Embryonic facial prominence (tissue), 1 donor: ENCODE measurements at regions not wholly inside any gene's neighbourhood (a gene's known extent, or its start where the extent isn't known, plus 50 kb on each side); places are given as distances from the start of the nearest gene placed in this dataset.
A peak's percentile ranks its signal among the peaks of the same experiment; 100 is the strongest.
"Not testable (repeated sequence)": the region's sequence is repeated elsewhere in the genome, so short reads cannot be mapped to it uniquely, and the experiment has no call there.

Experiments
- DNase-seq: peaks from one replicate; pipeline ENCODE4 v3.0.0-alpha.2; 2016; ENCODE audit errors: extremely low spot score

GRCh38 chr5:50898966-50899365 is 232.5 kb downstream of the PARP8 start:
- no peak for DNase-seq

- no peak for DNase-seq
Measured at GRCh38 chr5:50900952-50901510, 234.6 kb downstream of the PARP8 start.

- DNase-seq: no peak
Measured at GRCh38 chr5:50903651-50904050, 237.2 kb downstream of the PARP8 start.

GRCh38 chr5:50905996-50906570 is 239.6 kb downstream of the PARP8 start:
- no peak for DNase-seq

- DNase-seq: not testable (repeated sequence)
Measured at GRCh38 chr5:50920160-50920559, 253.7 kb downstream of the PARP8 start.

GRCh38 chr5:50921366-50922133 is 255.1 kb downstream of the PARP8 start:
- DNase-seq: no peak

GRCh38 chr5:50922134-50922941 is 255.9 kb downstream of the PARP8 start:
- not testable (repeated sequence) for DNase-seq

- no peak for DNase-seq
Measured at GRCh38 chr5:50922942-50923767, 256.7 kb downstream of the PARP8 start.

GRCh38 chr5:50923768-50924494 is 257.5 kb downstream of the PARP8 start:
- DNase-seq: no peak

- no peak for DNase-seq
Measured at GRCh38 chr5:50927953-50928352, 261.5 kb downstream of the PARP8 start.

GRCh38 chr5:50929174-50929573 is 262.7 kb downstream of the PARP8 start:
- DNase-seq: no peak

- no peak for DNase-seq
Measured at GRCh38 chr5:50934343-50934742, 267.9 kb downstream of the PARP8 start.

- no peak for DNase-seq
Measured at GRCh38 chr5:50945139-50945538, 278.7 kb downstream of the PARP8 start.

- DNase-seq: no peak
Measured at GRCh38 chr5:50947906-50948683, 281.7 kb downstream of the PARP8 start.

- DNase-seq: no peak
Measured at GRCh38 chr5:50953290-50953689, 286.9 kb downstream of the PARP8 start.

- DNase-seq: no peak
Measured at GRCh38 chr5:50958852-50959457, 292.5 kb downstream of the PARP8 start.

- DNase-seq: peak; percentile 54
Measured at GRCh38 chr5:50962934-50963872, 296.8 kb downstream of the PARP8 start.

- no peak for DNase-seq
Measured at GRCh38 chr5:50963971-50964745, 297.7 kb downstream of the PARP8 start.
